ENCODE measurements at regions not wholly inside any gene's neighbourhood (a gene's known extent, or its start where the extent isn't known, plus 50 kb on each side); places are given as distances from the start of the nearest gene placed in this dataset.

GRCh38 chr2:9113916-9114315, 92.7 kb upstream of the ASAP2 start:
- TF ChIP-seq POLR2A (IDR thresholded peaks at IDR 0.05) (no peak), POLR2AphosphoS5 (IDR thresholded peaks at IDR 0.05) (no peak), CTCF (IDR thresholded peaks at IDR 0.05) (no peak), EP300 (IDR thresholded peaks at IDR 0.05) (no peak)

Measured in upper lobe of left lung (tissue), 4 donors.